Testis (tissue), 2 donors: ENCODE measurements at regions not wholly inside any gene's neighbourhood (a gene's known extent, or its start where the extent isn't known, plus 50 kb on each side); places are given as distances from the start of the nearest gene placed in this dataset.

Experiments
- POLR2A ChIP-seq: fragments of 450-650 bp; IDR thresholded peaks from one replicate; pipeline ENCODE4 v1.6.1; 2017; ENCODE audit warnings: antibody characterized with exemption, mild to moderate bottlenecking, moderate library complexity
- TF ChIP-seq, protein P1 (sequence below), 3 experiments: fragments of 450-650 bp in 2 of 3; fragments of 200-600 bp in 1 of 3; sonication (generic) in 1 of 3; IDR thresholded peaks; one replicate each; pipeline ENCODE4 v1.5.1; 2016 to 2019; ENCODE audit warnings: antibody characterized with exemption in 3 of 3, mild to moderate bottlenecking in 2 of 3, moderate library complexity in 1 of 3

GRCh38 chr12:82187595-82187994, 170.6 kb downstream of the CCDC59 start:
- TF ChIP-seq, protein P1, sequence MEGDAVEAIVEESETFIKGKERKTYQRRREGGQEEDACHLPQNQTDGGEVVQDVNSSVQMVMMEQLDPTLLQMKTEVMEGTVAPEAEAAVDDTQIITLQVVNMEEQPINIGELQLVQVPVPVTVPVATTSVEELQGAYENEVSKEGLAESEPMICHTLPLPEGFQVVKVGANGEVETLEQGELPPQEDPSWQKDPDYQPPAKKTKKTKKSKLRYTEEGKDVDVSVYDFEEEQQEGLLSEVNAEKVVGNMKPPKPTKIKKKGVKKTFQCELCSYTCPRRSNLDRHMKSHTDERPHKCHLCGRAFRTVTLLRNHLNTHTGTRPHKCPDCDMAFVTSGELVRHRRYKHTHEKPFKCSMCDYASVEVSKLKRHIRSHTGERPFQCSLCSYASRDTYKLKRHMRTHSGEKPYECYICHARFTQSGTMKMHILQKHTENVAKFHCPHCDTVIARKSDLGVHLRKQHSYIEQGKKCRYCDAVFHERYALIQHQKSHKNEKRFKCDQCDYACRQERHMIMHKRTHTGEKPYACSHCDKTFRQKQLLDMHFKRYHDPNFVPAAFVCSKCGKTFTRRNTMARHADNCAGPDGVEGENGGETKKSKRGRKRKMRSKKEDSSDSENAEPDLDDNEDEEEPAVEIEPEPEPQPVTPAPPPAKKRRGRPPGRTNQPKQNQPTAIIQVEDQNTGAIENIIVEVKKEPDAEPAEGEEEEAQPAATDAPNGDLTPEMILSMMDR (IDR thresholded peaks at IDR 0.05): no peak
- TF ChIP-seq POLR2A: no peak
